ENCODE measurements at regions not wholly inside any gene's neighbourhood (a gene's known extent, or its start where the extent isn't known, plus 50 kb on each side); places are given as distances from the start of the nearest gene placed in this dataset.

- Histone ChIP-seq H3K4me3 (no peak overlapping the region), H3K27me3 (peaks cover 0 to 2% of the 10 kb centered on the region in 2 donors), H3K4me1 (no peaks in the 10 kb centered on the region), H3K27ac (no peak overlapping the region), H3K9me3 (no peaks in the 10 kb centered on the region), H3K36me3 (no peaks in the 10 kb centered on the region)
- intact Hi-C loops (cut with DNase I; ENCODE audit: low total_unique reads), result no loop called here
- TF ChIP-seq CTCF (IDR thresholded peaks at IDR 0.05), result no peak
- DNase-seq, result no peak
Observed at GRCh38 chr1:165052936-165053335, 303.6 kb downstream of the LMX1A start.

GRCh38 chr1:165052431-165052830 is 304.1 kb downstream of the LMX1A start:
- no peaks in the 10 kb centered on the region for H3K9me3 ChIP-seq
- intact Hi-C loops (cut with DNase I; ENCODE audit: low total_unique reads), result no loop called here
- no peak for TF ChIP-seq CTCF (IDR thresholded peaks at IDR 0.05)
- no peak overlapping the region for H3K27ac ChIP-seq
- DNase-seq, result no peak
- no peaks in the 10 kb centered on the region for H3K36me3 ChIP-seq
- peaks cover 0 to 2% of the 10 kb centered on the region in 2 donors for H3K27me3 ChIP-seq
- H3K4me3 ChIP-seq, result no peak overlapping the region
- no peaks in the 10 kb centered on the region for H3K4me1 ChIP-seq

GRCh38 chr1:165050246-165050645 is 306.3 kb downstream of the LMX1A start:
- intact Hi-C loops (cut with DNase I; ENCODE audit: low total_unique reads), result no loop called here
- no peak overlapping the region for H3K4me3 ChIP-seq
- no peaks in the 10 kb centered on the region for H3K36me3 ChIP-seq
- no peak for TF ChIP-seq CTCF (IDR thresholded peaks at IDR 0.05)
- H3K27me3 ChIP-seq, result peaks cover 0 to 2% of the 10 kb centered on the region in 2 donors
- no peaks in the 10 kb centered on the region for H3K9me3 ChIP-seq
- no peak for DNase-seq
- no peaks in the 10 kb centered on the region for H3K4me1 ChIP-seq
- no peak overlapping the region for H3K27ac ChIP-seq

GRCh38 chr1:165047994-165048393 is 308.5 kb downstream of the LMX1A start:
- Histone ChIP-seq H3K9me3 (no peaks in the 10 kb centered on the region), H3K27ac (no peak overlapping the region), H3K27me3 (peaks cover 0 to 2% of the 10 kb centered on the region in 2 donors), H3K4me3 (no peak overlapping the region), H3K36me3 (no peaks in the 10 kb centered on the region), H3K4me1 (no peaks in the 10 kb centered on the region)
- intact Hi-C loops (cut with DNase I; ENCODE audit: low total_unique reads), result no loop called here
- no peak for TF ChIP-seq CTCF (IDR thresholded peaks at IDR 0.05)
- no peak for DNase-seq

- intact Hi-C loops (cut with DNase I; ENCODE audit: low total_unique reads), result no loop called here
- no peaks in the 10 kb centered on the region for H3K4me1 ChIP-seq
- H3K27ac ChIP-seq, result no peak overlapping the region
Observed at GRCh38 chr1:165045902-165046301, 310.6 kb downstream of the LMX1A start.

More at GRCh38 chr1:165045902-165046301, 310.6 kb downstream of the LMX1A start:
- no peak for DNase-seq
- no peaks in the 10 kb centered on the region for H3K36me3 ChIP-seq
- peaks cover 0 to 2% of the 10 kb centered on the region in 2 donors for H3K27me3 ChIP-seq
- no peak for TF ChIP-seq CTCF (IDR thresholded peaks at IDR 0.05)
- no peaks in the 10 kb centered on the region for H3K9me3 ChIP-seq
- no peak overlapping the region for H3K4me3 ChIP-seq
